GM19239 (cell line): ENCODE measurements at regions not wholly inside any gene's neighbourhood (a gene's known extent, or its start where the extent isn't known, plus 50 kb on each side); places are given as distances from the start of the nearest gene placed in this dataset.

Experiments used
- DNase-seq: peaks from one replicate; pipeline ENCODE4 v3.0.0; 2011; ENCODE audit warnings: low spot score; ENCODE audit not compliant: insufficient read length
- FAIRE-seq: peaks from 2 replicates; lab custom pipeline; 2011; peaks lifted over from hg19 to GRCh38; lab: Jason Lieb, UNC

GRCh38 chr1:244957122-244957521 lies 92.8 kb upstream of the HNRNPU start:
- DNase-seq (no peak), FAIRE-seq (peak; percentile 51)

- FAIRE-seq (no peak), DNase-seq (no peak)
These were observed 91.3 kb upstream of the HNRNPU start for GRCh38 chr1:244955661-244956060.

- DNase-seq, result no peak
- no peak for FAIRE-seq
These were observed 90.0 kb upstream of the HNRNPU start for GRCh38 chr1:244954359-244954758.

- DNase-seq (no peak), FAIRE-seq (no peak)
These were observed 89.6 kb upstream of the HNRNPU start for GRCh38 chr1:244953901-244954300.

GRCh38 chr1:244952940-244953339 lies 88.6 kb upstream of the HNRNPU start:
- FAIRE-seq (peak; percentile 99), DNase-seq (peak; percentile 69)

GRCh38 chr1:244952280-244952933 lies 88.1 kb upstream of the HNRNPU start:
- FAIRE-seq (no peak), DNase-seq (no peak)

GRCh38 chr1:244948416-244948815 lies 84.1 kb upstream of the HNRNPU start:
- FAIRE-seq (no peak), DNase-seq (no peak)

GRCh38 chr1:244945109-244945671 lies 80.8 kb upstream of the HNRNPU start:
- DNase-seq, result no peak
- peak; percentile 99 for FAIRE-seq

GRCh38 chr1:244941121-244941520 lies 76.8 kb upstream of the HNRNPU start:
- DNase-seq, result no peak

GRCh38 chr1:244937099-244937498 lies 72.8 kb upstream of the HNRNPU start:
- FAIRE-seq (no peak), DNase-seq (no peak)

More at GRCh38 chr1:244941121-244941520, 76.8 kb upstream of the HNRNPU start:
- peak; percentile 89 for FAIRE-seq

- FAIRE-seq (no peak), DNase-seq (no peak)
These were observed 56.8 kb upstream of the HNRNPU start for GRCh38 chr1:244920911-244921761.

GRCh38 chr1:244919320-244920282 lies 55.3 kb upstream of the HNRNPU start:
- no peak for DNase-seq
- peak; percentile 71 for FAIRE-seq

- DNase-seq (peak; percentile 42), FAIRE-seq (peak; percentile 56)
These were observed 54.3 kb upstream of the HNRNPU start for GRCh38 chr1:244918421-244919319.

- no peak for DNase-seq
- FAIRE-seq, result no peak
These were observed 52.8 kb upstream of the HNRNPU start for GRCh38 chr1:244917073-244917670.

- DNase-seq (no peak), FAIRE-seq (no peak)
These were observed 51.4 kb upstream of the HNRNPU start for GRCh38 chr1:244915736-244916135.

GRCh38 chr1:244914761-244915160 lies 50.4 kb upstream of the HNRNPU start:
- FAIRE-seq, result no peak
- DNase-seq, result no peak
